Renal pelvis (tissue), 1 donor: ENCODE measurements at regions not wholly inside any gene's neighbourhood (a gene's known extent, or its start where the extent isn't known, plus 50 kb on each side); places are given as distances from the start of the nearest gene placed in this dataset.
"Not testable (repeated sequence)": the region's sequence is repeated elsewhere in the genome, so short reads cannot be mapped to it uniquely, and the experiment has no call there.

Experiments used
- DNase-seq: peaks from one replicate; pipeline ENCODE4 v3.0.0-alpha.2; 2013

GRCh38 chr4:179116581-179116980 lies 1674.3 kb upstream of the AGA start:
- DNase-seq = no peak

GRCh38 chr4:179123084-179123483 lies 1680.8 kb upstream of the AGA start:
- DNase-seq = no peak

GRCh38 chr4:179124419-179124818 lies 1682.2 kb upstream of the AGA start:
- DNase-seq = no peak

GRCh38 chr4:179124957-179125356 lies 1682.7 kb upstream of the AGA start:
- DNase-seq = no peak

GRCh38 chr4:179125870-179126269 lies 1683.6 kb upstream of the AGA start:
- no peak for DNase-seq

GRCh38 chr4:179128299-179128698 lies 1686.1 kb upstream of the AGA start:
- DNase-seq = no peak

GRCh38 chr4:179130122-179130714 lies 1688.0 kb upstream of the AGA start:
- no peak for DNase-seq

GRCh38 chr4:179145746-179146525 lies 1703.7 kb upstream of the AGA start:
- DNase-seq = no peak

GRCh38 chr4:179151770-179152169 lies 1709.5 kb upstream of the AGA start:
- no peak for DNase-seq

GRCh38 chr4:179163147-179163546 lies 1720.9 kb upstream of the AGA start:
- no peak for DNase-seq

- no peak for DNase-seq
Measured at GRCh38 chr4:179164267-179164999, 1722.2 kb upstream of the AGA start.

- no peak for DNase-seq
Measured at GRCh38 chr4:179165000-179165738, 1722.9 kb upstream of the AGA start.

GRCh38 chr4:179165862-179166261 lies 1723.6 kb upstream of the AGA start:
- DNase-seq = no peak

- DNase-seq = not testable (repeated sequence)
Measured at GRCh38 chr4:179170308-179170707, 1728.1 kb upstream of the AGA start.

- DNase-seq = no peak
Measured at GRCh38 chr4:179182741-179183140, 1740.5 kb upstream of the AGA start.

GRCh38 chr4:179195887-179196286 lies 1753.7 kb upstream of the AGA start:
- no peak for DNase-seq

- no peak for DNase-seq
Measured at GRCh38 chr4:179196511-179196910, 1754.3 kb upstream of the AGA start.

- no peak for DNase-seq
Measured at GRCh38 chr4:179200681-179201080, 1758.4 kb upstream of the AGA start.

- DNase-seq = no peak
Measured at GRCh38 chr4:179225594-179225993, 1783.4 kb upstream of the AGA start.

- DNase-seq = no peak
Measured at GRCh38 chr4:179248821-179249220, 1806.6 kb upstream of the AGA start.

- no peak for DNase-seq
Measured at GRCh38 chr4:179268791-179269190, 1826.6 kb upstream of the AGA start.

- DNase-seq = no peak
Measured at GRCh38 chr4:179272282-179272681, 1830.0 kb upstream of the AGA start.
